Uterus (tissue), 2 donors: ENCODE measurements at regions not wholly inside any gene's neighbourhood (a gene's known extent, or its start where the extent isn't known, plus 50 kb on each side); places are given as distances from the start of the nearest gene placed in this dataset.

Source experiments
- POLR2A ChIP-seq, 2 donors: fragments of 450-650 bp; IDR thresholded peaks; one replicate each; pipeline ENCODE4 v1.6.1; 2016; ENCODE audit warnings: antibody characterized with exemption in 2 of 2, mild to moderate bottlenecking in 1 of 2, moderate library complexity in 1 of 2
- TF ChIP-seq, protein P1 (sequence below), 4 experiments: fragments of 200-600 bp in 2 of 4; fragments of 450-650 bp in 2 of 4; sonication (generic) in 2 of 4; IDR thresholded peaks; one replicate each; pipeline ENCODE4 v1.5.1; 2016 to 2019; ENCODE audit warnings: antibody characterized with exemption in 4 of 4, mild to moderate bottlenecking in 2 of 4, moderate library complexity in 1 of 4

DNA sequence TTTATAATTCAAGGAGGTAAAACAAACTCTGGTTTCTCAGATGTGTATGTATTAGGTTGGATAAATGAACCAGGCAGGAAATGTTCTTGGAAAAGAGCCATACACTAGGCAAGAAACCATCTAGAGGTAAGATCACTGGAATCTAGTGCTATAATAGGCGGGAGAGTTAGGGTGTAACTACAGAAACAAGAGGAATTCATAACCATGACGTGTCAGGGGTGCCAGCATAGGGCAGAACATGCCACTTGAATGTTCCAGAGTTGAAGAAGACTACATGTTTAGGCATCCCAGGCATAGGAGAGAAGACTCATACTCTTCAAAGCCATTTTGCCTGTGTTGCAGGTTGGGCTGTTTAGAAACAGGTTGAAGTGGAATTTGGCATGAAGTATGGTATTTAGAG lies 198.7 kb downstream of the CCNG2 start:
- TF ChIP-seq, protein P1, sequence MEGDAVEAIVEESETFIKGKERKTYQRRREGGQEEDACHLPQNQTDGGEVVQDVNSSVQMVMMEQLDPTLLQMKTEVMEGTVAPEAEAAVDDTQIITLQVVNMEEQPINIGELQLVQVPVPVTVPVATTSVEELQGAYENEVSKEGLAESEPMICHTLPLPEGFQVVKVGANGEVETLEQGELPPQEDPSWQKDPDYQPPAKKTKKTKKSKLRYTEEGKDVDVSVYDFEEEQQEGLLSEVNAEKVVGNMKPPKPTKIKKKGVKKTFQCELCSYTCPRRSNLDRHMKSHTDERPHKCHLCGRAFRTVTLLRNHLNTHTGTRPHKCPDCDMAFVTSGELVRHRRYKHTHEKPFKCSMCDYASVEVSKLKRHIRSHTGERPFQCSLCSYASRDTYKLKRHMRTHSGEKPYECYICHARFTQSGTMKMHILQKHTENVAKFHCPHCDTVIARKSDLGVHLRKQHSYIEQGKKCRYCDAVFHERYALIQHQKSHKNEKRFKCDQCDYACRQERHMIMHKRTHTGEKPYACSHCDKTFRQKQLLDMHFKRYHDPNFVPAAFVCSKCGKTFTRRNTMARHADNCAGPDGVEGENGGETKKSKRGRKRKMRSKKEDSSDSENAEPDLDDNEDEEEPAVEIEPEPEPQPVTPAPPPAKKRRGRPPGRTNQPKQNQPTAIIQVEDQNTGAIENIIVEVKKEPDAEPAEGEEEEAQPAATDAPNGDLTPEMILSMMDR (IDR thresholded peaks at IDR 0.05), result no peak
- no peak for TF ChIP-seq POLR2A (IDR thresholded peaks at IDR 0.05)
